ENCODE measurements at regions not wholly inside any gene's neighbourhood (a gene's known extent, or its start where the extent isn't known, plus 50 kb on each side); places are given as distances from the start of the nearest gene placed in this dataset.
"Not testable (repeated sequence)": the region's sequence is repeated elsewhere in the genome, so short reads cannot be mapped to it uniquely, and the experiment has no call there.

GRCh38 chr1:221256773-221257172 is 377.5 kb downstream of the HLX start:
- no peak overlapping the region for H3K23ac ChIP-seq (ENCODE audit: low read length)
- no peaks in the 10 kb centered on the region for H3K36me3 ChIP-seq (ENCODE audit: control insufficient read depth in 1 of 2, insufficient read depth in 2 of 2, low read length in 2 of 2)
- no peak overlapping the region for H2BK12ac ChIP-seq (ENCODE audit: low read length)
- no peak overlapping the region for H3K18ac ChIP-seq (ENCODE audit: low read length)
- WGBS (ENCODE audit: extremely low coverage, insufficient coverage, insufficient read length): no CpG with 5 or more reads among the region's 3 CpGs
- H3K4me2 ChIP-seq (ENCODE audit: low read length): no peak overlapping the region
- DNase-seq: no peak
- no peaks in the 10 kb centered on the region for H3K79me1 ChIP-seq (ENCODE audit: low read length)
- H2BK5ac ChIP-seq (ENCODE audit: low read depth, low read length, poor library complexity): no peak overlapping the region
- H2AFZ ChIP-seq (ENCODE audit: insufficient read depth, low read length, poor library complexity): no peak overlapping the region
- H3K4me1 ChIP-seq (ENCODE audit: control insufficient read depth in 1 of 2, insufficient read depth in 2 of 2, low read length in 2 of 2): no peaks in the 10 kb centered on the region
- H4K12ac ChIP-seq (ENCODE audit: low read depth, low read length): no peak overlapping the region
- no peak overlapping the region for H3K4ac ChIP-seq (ENCODE audit: low read depth, low read length)
- H3K27me3 ChIP-seq (ENCODE audit: insufficient read depth, low read length): no peaks in the 10 kb centered on the region
- H3K9ac ChIP-seq (ENCODE audit: low read length): no peak overlapping the region
- H3K9me3 ChIP-seq (ENCODE audit: insufficient read depth, low read depth, low read length): no peaks in the 10 kb centered on the region
- H3K14ac ChIP-seq (ENCODE audit: low read length): no peak overlapping the region
- H2AK5ac ChIP-seq (ENCODE audit: low read length): no peak overlapping the region
- H2BK120ac ChIP-seq (ENCODE audit: insufficient read depth, low read length, poor library complexity): no peak overlapping the region
- no peaks in the 10 kb centered on the region for H3K79me2 ChIP-seq (ENCODE audit: control insufficient read depth, insufficient read depth, low read length, poor library complexity)
- H4K91ac ChIP-seq (ENCODE audit: low read depth, low read length): no peak overlapping the region
- H3K27ac ChIP-seq (ENCODE audit: low read depth, low read length): no peak overlapping the region
- H3K4me3 ChIP-seq (ENCODE audit: low read depth, low read length): no peak overlapping the region
- H4K8ac ChIP-seq (ENCODE audit: low read depth, low read length): no peak overlapping the region

GRCh38 chr1:221257548-221257947 is 378.3 kb downstream of the HLX start:
- not testable (repeated sequence) for H4K12ac ChIP-seq (ENCODE audit: low read depth, low read length); H3K36me3 ChIP-seq (ENCODE audit: control insufficient read depth in 1 of 2, insufficient read depth in 2 of 2, low read length in 2 of 2); H3K9ac ChIP-seq (ENCODE audit: low read length); H3K79me2 ChIP-seq (ENCODE audit: control insufficient read depth, insufficient read depth, low read length, poor library complexity); H2AK5ac ChIP-seq (ENCODE audit: low read length); H4K8ac ChIP-seq (ENCODE audit: low read depth, low read length); H3K4ac ChIP-seq (ENCODE audit: low read depth, low read length); DNase-seq; H3K4me1 ChIP-seq (ENCODE audit: control insufficient read depth in 1 of 2, insufficient read depth in 2 of 2, low read length in 2 of 2); H2AFZ ChIP-seq (ENCODE audit: insufficient read depth, low read length, poor library complexity); H2BK120ac ChIP-seq (ENCODE audit: insufficient read depth, low read length, poor library complexity); H3K27me3 ChIP-seq (ENCODE audit: insufficient read depth, low read length); H3K4me2 ChIP-seq (ENCODE audit: low read length); H4K91ac ChIP-seq (ENCODE audit: low read depth, low read length); H3K4me3 ChIP-seq (ENCODE audit: low read depth, low read length); H3K27ac ChIP-seq (ENCODE audit: low read depth, low read length); H2BK12ac ChIP-seq (ENCODE audit: low read length); H3K9me3 ChIP-seq (ENCODE audit: insufficient read depth, low read depth, low read length); H3K79me1 ChIP-seq (ENCODE audit: low read length); H2BK5ac ChIP-seq (ENCODE audit: low read depth, low read length, poor library complexity); H3K18ac ChIP-seq (ENCODE audit: low read length); H3K23ac ChIP-seq (ENCODE audit: low read length); H3K14ac ChIP-seq (ENCODE audit: low read length)
- no CpG with 5 or more reads among the region's 1 CpG for WGBS (ENCODE audit: extremely low coverage, insufficient coverage, insufficient read length)

- not testable (repeated sequence) for H4K91ac ChIP-seq (ENCODE audit: low read depth, low read length); H2BK5ac ChIP-seq (ENCODE audit: low read depth, low read length, poor library complexity); H3K4me1 ChIP-seq (ENCODE audit: control insufficient read depth in 1 of 2, insufficient read depth in 2 of 2, low read length in 2 of 2); H3K27me3 ChIP-seq (ENCODE audit: insufficient read depth, low read length); H3K36me3 ChIP-seq (ENCODE audit: control insufficient read depth in 1 of 2, insufficient read depth in 2 of 2, low read length in 2 of 2); H3K9ac ChIP-seq (ENCODE audit: low read length); H2BK120ac ChIP-seq (ENCODE audit: insufficient read depth, low read length, poor library complexity); H4K12ac ChIP-seq (ENCODE audit: low read depth, low read length); H4K8ac ChIP-seq (ENCODE audit: low read depth, low read length); H3K4me3 ChIP-seq (ENCODE audit: low read depth, low read length); H2AFZ ChIP-seq (ENCODE audit: insufficient read depth, low read length, poor library complexity); H3K4ac ChIP-seq (ENCODE audit: low read depth, low read length); H3K27ac ChIP-seq (ENCODE audit: low read depth, low read length); H3K79me2 ChIP-seq (ENCODE audit: control insufficient read depth, insufficient read depth, low read length, poor library complexity); H3K14ac ChIP-seq (ENCODE audit: low read length); H3K23ac ChIP-seq (ENCODE audit: low read length); H3K9me3 ChIP-seq (ENCODE audit: insufficient read depth, low read depth, low read length); H2AK5ac ChIP-seq (ENCODE audit: low read length); H3K18ac ChIP-seq (ENCODE audit: low read length); H3K79me1 ChIP-seq (ENCODE audit: low read length); H2BK12ac ChIP-seq (ENCODE audit: low read length); H3K4me2 ChIP-seq (ENCODE audit: low read length); DNase-seq
- no CpG with 5 or more reads among the region's 7 CpGs for WGBS (ENCODE audit: extremely low coverage, insufficient coverage, insufficient read length)
Observed at GRCh38 chr1:221262677-221263076, 383.4 kb downstream of the HLX start.

GRCh38 chr1:221263831-221264767 is 384.9 kb downstream of the HLX start:
- no peaks in the 10 kb centered on the region for H3K79me2 ChIP-seq (ENCODE audit: control insufficient read depth, insufficient read depth, low read length, poor library complexity)
- H2BK5ac ChIP-seq (ENCODE audit: low read depth, low read length, poor library complexity): no peak overlapping the region
- no peak overlapping the region for H4K12ac ChIP-seq (ENCODE audit: low read depth, low read length)
- no peak overlapping the region for H2AFZ ChIP-seq (ENCODE audit: insufficient read depth, low read length, poor library complexity)
- no peak overlapping the region for H3K4ac ChIP-seq (ENCODE audit: low read depth, low read length)
- peak overlapping the region; percentile 34 for H3K9ac ChIP-seq (ENCODE audit: low read length)
- no peak overlapping the region for H4K91ac ChIP-seq (ENCODE audit: low read depth, low read length)
- H3K18ac ChIP-seq (ENCODE audit: low read length): no peak overlapping the region
- no peak overlapping the region for H3K4me2 ChIP-seq (ENCODE audit: low read length)
- H3K79me1 ChIP-seq (ENCODE audit: low read length): no peaks in the 10 kb centered on the region
- no peaks in the 10 kb centered on the region for H3K36me3 ChIP-seq (ENCODE audit: control insufficient read depth in 1 of 2, insufficient read depth in 2 of 2, low read length in 2 of 2)
- no peak overlapping the region for H2BK12ac ChIP-seq (ENCODE audit: low read length)
- no peaks in the 10 kb centered on the region for H3K4me1 ChIP-seq (ENCODE audit: control insufficient read depth in 1 of 2, insufficient read depth in 2 of 2, low read length in 2 of 2)
- no peak overlapping the region for H3K23ac ChIP-seq (ENCODE audit: low read length)
- no CpG with 5 or more reads among the region's 9 CpGs for WGBS (ENCODE audit: extremely low coverage, insufficient coverage, insufficient read length)
- no peak overlapping the region for H4K8ac ChIP-seq (ENCODE audit: low read depth, low read length)
- H3K27ac ChIP-seq (ENCODE audit: low read depth, low read length): no peak overlapping the region
- no peak overlapping the region for H3K14ac ChIP-seq (ENCODE audit: low read length)
- no peak overlapping the region for H3K4me3 ChIP-seq (ENCODE audit: low read depth, low read length)
- H2AK5ac ChIP-seq (ENCODE audit: low read length): no peak overlapping the region
- no peak overlapping the region for H2BK120ac ChIP-seq (ENCODE audit: insufficient read depth, low read length, poor library complexity)
- H3K9me3 ChIP-seq (ENCODE audit: insufficient read depth, low read depth, low read length): peaks cover 4% of the 10 kb centered on the region
- DNase-seq: peak; percentile 74 to 92
- H3K27me3 ChIP-seq (ENCODE audit: insufficient read depth, low read length): no peaks in the 10 kb centered on the region

Measured in trophoblast cell (in vitro differentiated cells and primary cell).